ENCODE measurements at regions not wholly inside any gene's neighbourhood (a gene's known extent, or its start where the extent isn't known, plus 50 kb on each side); places are given as distances from the start of the nearest gene placed in this dataset.
A peak's percentile ranks its signal among the peaks of the same experiment; 100 is the strongest.

DNA sequence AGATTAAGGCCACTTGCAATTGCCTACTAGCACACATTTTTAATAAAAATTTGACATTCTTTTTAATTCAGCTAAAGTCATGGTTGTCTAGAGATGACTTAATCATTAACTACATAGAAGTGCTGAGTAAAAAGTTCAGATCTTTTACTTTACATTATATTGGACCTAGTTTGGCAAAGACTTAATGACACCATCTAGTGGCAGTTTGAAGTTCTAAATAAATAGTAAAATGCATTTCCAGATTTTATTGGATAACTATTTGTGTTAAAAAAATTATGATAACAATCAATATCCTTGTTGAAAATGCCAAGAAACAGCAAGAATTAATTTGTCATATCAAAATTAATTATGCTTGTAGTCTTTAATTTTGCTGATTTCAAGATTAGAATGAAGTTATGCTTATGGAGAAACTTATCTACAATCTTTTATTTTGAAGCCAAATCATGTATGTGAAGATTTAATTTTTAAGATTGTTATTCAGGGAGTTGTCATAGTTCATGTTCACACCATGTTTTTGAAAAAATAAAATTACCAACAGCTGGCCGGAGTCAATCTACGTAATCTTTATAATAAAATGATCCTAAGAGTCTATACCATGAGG is 69.6 kb upstream of the PJA2 start:
- ChIA-PET RAD21 (ENCODE audit: low non-redundant PET in 1 of 2, low total read pairs in 2 of 2, uncharacterized antibody in 2 of 2, unreplicated experiment in 2 of 2) (no interaction called here), POLR2A (no interaction called here), CTCF (interaction anchor here (1.3 to 1.5 kb wide), 2 partner anchors 13 to 560 kb away, joined by 3 read pairs; no protein-coding TSS in a partner anchor)
- Histone ChIP-seq H3K79me2 (ENCODE audit: insufficient read depth, low read length) (no peaks in the 10 kb centered on the region), H3K4me1 (ENCODE audit: control insufficient read depth in 1 of 2, insufficient read depth in 2 of 2, low read length in 2 of 2) (no peaks in the 10 kb centered on the region), H3K4me2 (ENCODE audit: low read length) (no peak overlapping the region), H2AFZ (ENCODE audit: low read depth, low read length, poor library complexity, severe bottlenecking) (peak overlapping the region; percentile 60), H3K4me3 (replicated peaks in 1 of 2; ENCODE audit: low read depth in 1 of 2, low read length in 2 of 2) (no peak overlapping the region), H3K27me3 (ENCODE audit: insufficient read depth, low read length) (no peaks in the 10 kb centered on the region), H3K36me3 (ENCODE audit: control insufficient read depth in 1 of 2, insufficient read depth in 2 of 2, low read length in 2 of 2) (no peaks in the 10 kb centered on the region), H3K9ac (ENCODE audit: low read length) (no peak overlapping the region), H3K9me2 (ENCODE audit: insufficient read depth) (no peaks in the 10 kb centered on the region), H3K27ac (ENCODE audit: low read depth, low read length) (no peak overlapping the region), H3K9me3 (ENCODE audit: control insufficient read depth in 1 of 2, insufficient read depth in 1 of 2, low read depth in 1 of 2, low read length in 2 of 2) (no peaks in the 10 kb centered on the region), H4K20me1 (ENCODE audit: insufficient read depth) (no peaks in the 10 kb centered on the region)
- TF ChIP-seq ELF1 (IDR thresholded peaks at IDR 0.05; ENCODE audit: borderline replicate concordance, low read depth) (no peak), RAD21 (IDR thresholded peaks at IDR 0.05; ENCODE audit: low read depth) (peak; percentile 68), EZH2phosphoT487 (IDR thresholded peaks at IDR 0.05; ENCODE audit: borderline replicate concordance) (no peak), ZBTB33 (IDR thresholded peaks at IDR 0.05; ENCODE audit: extremely low read depth, insufficient replicate concordance, low read length) (no peak), SP1 (IDR thresholded peaks at IDR 0.05; ENCODE audit: low read depth) (no peak), CEBPB (IDR thresholded peaks at IDR 0.05; ENCODE audit: low read depth) (no peak), ZFX (IDR thresholded peaks at IDR 0.05) (no peak), TCF7L2 (IDR thresholded peaks at IDR 0.05; ENCODE audit: borderline replicate concordance, extremely low read depth, insufficient read depth, insufficient read length) (no peak), POLR2AphosphoS5 (IDR thresholded peaks at IDR 0.05; ENCODE audit: low read depth, low read length) (no peak), EGR1 (IDR thresholded peaks at IDR 0.05; ENCODE audit: low read depth) (no peak), CTCF (IDR thresholded peaks at IDR 0.05 in 2 of 3, conservative IDR thresholded peaks at IDR 0.05 in 1 of 3; ENCODE audit: borderline replicate concordance in 1 of 3, insufficient read depth in 1 of 3, low read depth in 2 of 3, low read length in 2 of 3) (peak; percentile 13 to 63 (median 53); a peak in 3 of 6 replicates)
- intact Hi-C loops (cut with micrococcal nuclease), result loop anchor here (5.0 to 10.0 kb wide), 3 partner anchors 562 to 995 kb away; no protein-coding TSS in a partner anchor
- no peak for DNase-seq (ENCODE audit: low read depth, low spot score)
- BruUV-seq (replicated peaks), result no TSS peak
- no peak for ATAC-seq

Data from HCT116 (cell line).